SIG-M5 (cell line): ENCODE measurements at regions not wholly inside any gene's neighbourhood (a gene's known extent, or its start where the extent isn't known, plus 50 kb on each side); places are given as distances from the start of the nearest gene placed in this dataset.
"Not testable (repeated sequence)": the region's sequence is repeated elsewhere in the genome, so short reads cannot be mapped to it uniquely, and the experiment has no call there.

ENCODE experiments used
- DNase-seq: peaks from one replicate; lab custom pipeline; 2025; lab: John Stamatoyannopoulos, UW

DNA sequence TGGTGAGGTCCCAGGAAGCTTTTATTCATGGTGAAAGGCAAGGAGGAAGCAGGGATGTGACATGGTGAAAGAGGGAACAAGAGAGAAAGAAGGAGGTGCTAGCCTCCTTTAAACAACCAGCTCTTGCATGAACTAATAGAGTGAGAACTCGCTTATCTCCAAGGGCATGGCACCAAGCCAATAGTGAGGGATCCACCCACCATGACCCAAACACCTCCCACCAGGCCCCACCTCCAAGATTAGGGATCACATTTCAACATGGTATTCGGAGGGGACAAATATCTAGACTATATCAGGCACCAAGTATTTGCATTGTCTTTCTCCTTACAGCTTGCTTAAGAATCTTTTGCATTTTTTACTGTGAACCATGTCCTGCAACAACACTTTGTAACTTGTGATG lies 91.9 kb upstream of the DHRS4 start:
- DNase-seq: no peak

GRCh38 chr14:23862513-23862912 lies 91.1 kb upstream of the DHRS4 start:
- DNase-seq: no peak

GRCh38 chr14:23863836-23864235 lies 89.7 kb upstream of the DHRS4 start:
- no peak for DNase-seq

DNA sequence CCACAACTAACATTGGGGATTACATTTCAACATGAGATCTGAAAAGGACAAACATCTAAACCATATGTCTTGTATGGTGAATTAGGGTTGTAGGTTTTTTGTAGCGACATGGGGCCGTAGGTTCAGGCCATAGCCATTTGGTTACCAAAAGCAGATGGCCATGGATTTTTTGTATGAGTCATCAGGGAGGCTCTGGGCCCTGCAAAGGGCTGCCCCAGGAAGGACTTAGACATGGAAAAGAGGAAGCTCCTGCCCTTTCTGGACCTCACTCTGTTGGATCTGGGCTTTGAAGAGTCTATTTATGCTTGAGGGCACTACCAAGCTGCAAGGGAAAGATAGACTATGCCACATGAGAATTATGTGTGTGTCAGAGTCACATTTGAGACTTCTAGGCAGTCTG lies 89.3 kb upstream of the DHRS4 start:
- no peak for DNase-seq

- no peak for DNase-seq
These were observed 88.7 kb upstream of the DHRS4 start for GRCh38 chr14:23864861-23865260.

- DNase-seq: no peak
These were observed 88.1 kb upstream of the DHRS4 start for GRCh38 chr14:23865502-23865901.

DNA sequence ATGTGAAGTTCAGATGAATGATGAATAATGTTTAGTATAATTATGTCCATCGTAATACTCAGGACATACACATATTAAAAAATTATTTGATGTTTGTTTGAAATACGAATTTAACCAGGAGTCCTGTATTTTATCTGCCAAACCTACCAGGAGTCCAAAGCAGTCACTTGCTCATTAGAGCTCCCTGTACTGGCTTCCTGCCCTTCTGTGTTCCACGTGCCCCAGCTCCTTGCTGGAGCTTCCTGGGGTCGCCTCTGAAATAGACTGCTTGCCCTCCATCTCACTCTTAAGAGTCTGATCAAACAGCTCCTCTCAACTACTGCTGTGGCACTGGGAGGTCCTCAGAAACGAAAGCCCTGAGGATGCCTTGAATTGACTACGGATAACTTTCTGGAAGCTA lies 87.3 kb upstream of the DHRS4 start:
- no peak for DNase-seq

DNA sequence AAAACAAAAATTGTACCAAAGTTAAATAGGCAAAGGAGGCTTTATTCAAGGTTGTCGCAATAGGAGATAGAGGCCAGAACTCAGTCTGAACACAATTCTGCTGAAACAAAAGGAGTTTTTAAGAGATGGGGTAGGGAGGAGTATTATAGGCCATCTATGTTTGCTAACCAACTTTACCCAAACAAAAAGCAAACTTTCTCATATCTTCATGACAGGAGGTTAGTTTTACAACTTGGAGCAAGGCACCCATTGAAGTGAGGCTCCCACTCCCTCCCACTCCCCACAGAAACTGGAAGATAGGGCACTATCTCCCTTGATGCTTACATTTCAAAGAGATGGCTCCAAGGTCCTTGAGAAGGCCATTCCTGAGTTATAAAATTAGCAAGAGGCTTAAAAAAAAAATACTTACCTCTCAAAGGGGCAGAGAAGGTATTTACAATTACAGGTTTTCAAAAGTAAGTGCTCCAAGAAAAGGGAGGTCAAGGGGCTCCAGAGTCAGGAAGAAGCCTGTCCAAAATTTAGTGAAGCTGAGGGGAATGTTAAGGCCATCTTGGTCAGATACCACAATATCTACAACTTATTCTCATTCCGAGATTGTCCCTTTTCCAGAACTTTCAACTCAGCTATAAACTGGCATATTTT lies 84.4 kb upstream of the DHRS4 start:
- DNase-seq: no peak

GRCh38 chr14:23876160-23876750 lies 77.3 kb upstream of the DHRS4 start:
- no peak for DNase-seq

DNA sequence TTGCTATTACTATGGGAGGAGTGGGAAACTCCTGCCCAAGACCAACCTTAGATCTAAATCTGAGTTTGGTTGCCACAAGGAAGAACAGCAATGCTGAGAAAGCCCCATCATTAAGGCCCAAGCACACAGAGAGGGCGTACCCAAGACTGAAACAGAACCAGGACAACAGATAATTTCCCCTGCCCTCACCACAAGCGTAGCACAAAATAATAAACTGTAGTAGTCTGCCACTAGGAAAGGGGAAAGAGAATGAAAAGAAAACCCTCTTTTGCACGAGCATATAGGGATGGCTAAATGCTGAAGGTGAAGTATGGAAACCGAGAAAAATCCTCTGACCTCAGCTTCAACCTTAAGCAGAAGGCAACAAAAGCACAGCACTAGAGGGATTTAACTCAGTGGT lies 76.5 kb upstream of the DHRS4 start:
- DNase-seq: no peak

- no peak for DNase-seq
These were observed 75.9 kb upstream of the DHRS4 start for GRCh38 chr14:23877538-23878180.

GRCh38 chr14:23881282-23881681 lies 72.3 kb upstream of the DHRS4 start:
- DNase-seq: no peak

- no peak for DNase-seq
These were observed 69.7 kb upstream of the DHRS4 start for GRCh38 chr14:23883684-23884540.

DNA sequence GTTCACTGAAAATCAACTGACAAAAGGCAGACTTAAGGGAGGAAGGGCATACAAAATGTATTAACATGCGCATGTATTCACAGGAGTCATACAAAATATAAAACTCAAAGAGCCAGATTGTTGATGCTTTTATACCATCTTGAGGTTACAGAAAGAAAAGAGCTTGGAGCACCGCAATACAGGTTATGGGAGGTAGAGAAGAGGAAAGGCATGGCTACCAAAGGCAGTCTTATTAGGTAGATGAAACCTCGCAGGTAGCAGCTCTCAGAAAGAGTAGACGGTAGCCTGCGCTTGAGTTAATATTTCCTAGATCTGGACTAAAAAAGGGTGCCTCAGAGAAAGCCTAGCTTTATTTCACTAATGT lies 69.0 kb upstream of the DHRS4 start:
- DNase-seq: no peak

DNA sequence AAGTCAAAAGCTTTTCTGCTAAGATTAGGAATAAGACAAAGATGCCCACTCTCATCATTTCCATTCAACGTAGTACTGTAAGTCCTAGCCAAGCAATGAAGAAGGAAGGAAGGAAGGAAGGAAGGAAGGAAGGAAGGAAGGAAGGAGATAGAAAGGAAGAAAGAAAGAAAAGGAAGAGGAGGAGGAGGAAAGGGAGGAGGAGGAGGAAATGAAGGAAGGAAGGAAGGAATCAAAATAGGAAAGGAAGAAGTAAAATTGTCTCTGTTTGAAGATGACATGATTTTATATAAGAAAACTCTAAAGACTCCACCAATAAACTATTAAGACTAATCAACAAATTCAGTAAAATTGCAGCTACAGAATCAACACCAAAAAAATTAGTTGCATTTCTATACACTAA lies 66.0 kb upstream of the DHRS4 start:
- DNase-seq: no peak

- DNase-seq: not testable (repeated sequence)
These were observed 61.9 kb upstream of the DHRS4 start for GRCh38 chr14:23891717-23892116.

GRCh38 chr14:23892289-23892688 lies 61.3 kb upstream of the DHRS4 start:
- not testable (repeated sequence) for DNase-seq

DNA sequence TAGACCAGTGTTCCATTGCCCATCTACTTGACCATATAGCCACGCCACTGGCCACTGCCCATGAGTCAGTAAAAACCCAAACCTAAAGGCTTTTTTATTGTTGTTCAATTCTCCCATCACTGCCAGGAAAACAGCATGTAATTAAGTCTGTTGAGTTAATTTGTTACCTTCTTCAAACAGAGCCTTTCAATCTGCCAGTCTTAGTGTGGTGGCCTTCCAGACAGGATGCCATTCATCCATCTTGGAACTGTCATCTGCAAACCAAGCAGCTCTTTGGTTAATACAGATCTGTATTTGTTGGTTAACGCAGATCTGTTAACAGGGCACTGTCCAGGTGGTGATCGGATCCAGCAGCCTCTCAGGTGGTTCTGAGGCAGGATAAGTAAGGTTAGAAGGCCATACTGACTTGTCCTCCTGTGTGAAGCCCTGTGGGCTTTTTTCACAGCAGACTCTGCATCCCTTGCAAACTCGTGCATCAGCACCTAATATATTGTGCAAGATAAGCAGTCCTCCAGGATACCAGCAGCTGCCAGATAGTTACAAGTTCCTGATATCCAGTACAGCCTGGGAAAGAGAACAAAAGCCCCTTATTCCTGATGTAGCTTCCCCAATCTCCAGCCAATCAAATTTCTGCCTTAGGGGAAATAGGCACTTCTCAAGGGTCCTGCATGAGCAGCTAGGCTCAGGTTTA lies 59.1 kb upstream of the DHRS4 start:
- no peak for DNase-seq

- no peak for DNase-seq
These were observed 58.5 kb upstream of the DHRS4 start for GRCh38 chr14:23895053-23895419.

DNA sequence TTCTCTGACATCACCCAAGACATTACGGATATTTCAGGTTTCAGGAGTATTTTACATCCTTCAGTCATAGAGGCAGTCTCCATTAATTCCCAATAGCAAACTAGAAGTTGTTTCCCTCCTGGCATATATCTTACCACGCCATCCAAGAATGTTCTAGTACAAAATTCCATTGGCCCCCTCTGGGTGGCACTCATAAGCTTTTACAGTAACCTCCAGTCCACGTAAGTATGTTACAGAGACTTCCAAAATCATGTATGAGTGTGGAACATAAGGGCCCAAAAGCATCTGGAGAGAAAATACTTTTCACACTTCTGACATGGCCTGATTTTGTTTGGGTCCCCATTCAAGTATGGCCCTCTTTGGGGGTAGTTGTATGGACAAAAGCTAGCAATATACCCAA lies 58.1 kb upstream of the DHRS4 start:
- no peak for DNase-seq

GRCh38 chr14:23896609-23897153 lies 56.9 kb upstream of the DHRS4 start:
- DNase-seq: no peak

DNA sequence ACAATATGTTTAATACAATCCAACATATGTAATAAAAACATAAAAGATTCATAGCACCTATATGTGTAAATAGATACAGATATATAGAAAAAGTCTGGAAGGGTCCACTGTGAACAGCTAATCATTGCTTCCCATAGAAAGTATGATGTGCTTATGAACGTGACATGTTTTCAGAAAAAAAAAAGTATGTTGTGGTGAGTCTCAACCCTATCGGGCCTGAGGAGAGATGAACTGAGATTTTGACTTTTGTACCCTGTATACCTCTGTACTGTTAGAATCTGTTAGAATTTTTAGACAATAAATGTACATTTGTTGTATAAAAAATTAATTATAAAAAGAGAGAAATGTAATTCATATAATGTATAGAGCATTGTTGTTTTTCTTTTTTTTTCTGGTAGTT lies 56.3 kb upstream of the DHRS4 start:
- not testable (repeated sequence) for DNase-seq
